Endothelial cell of umbilical vein (primary cell): ENCODE measurements at regions not wholly inside any gene's neighbourhood (a gene's known extent, or its start where the extent isn't known, plus 50 kb on each side); places are given as distances from the start of the nearest gene placed in this dataset.

Experiments used
- EZH2 ChIP-seq: IDR thresholded peaks from 2 replicates; pipeline ENCODE4 v1.6.1; 2012; ENCODE audit warnings: borderline replicate concordance, low read depth, mild to moderate bottlenecking, moderate library complexity, low read length, inconsistent platforms; ENCODE audit not compliant: severe bottlenecking
- POLR2A ChIP-seq: IDR thresholded peaks from 2 replicates; pipeline ENCODE4 v1.6.1; 2012; ENCODE audit warnings: low read depth, mild to moderate bottlenecking, control low read depth, low read length
- POLR2AphosphoS5 ChIP-seq: IDR thresholded peaks from 2 replicates; pipeline ENCODE4 v1.6.1; 2012; ENCODE audit warnings: low read depth, mild to moderate bottlenecking, control low read depth, low read length, moderate library complexity; ENCODE audit not compliant: insufficient read depth
- TF ChIP-seq, protein P1 (sequence below), 2 donors: IDR thresholded peaks; 1 replicate in 1 of 2; 2 replicates in 1 of 2; pipeline ENCODE4 v1.5.1; 2011; ENCODE audit warnings: low read length in 2 of 2, mild to moderate bottlenecking in 2 of 2, moderate library complexity in 2 of 2, control low read depth in 1 of 2, inconsistent platforms in 1 of 2, low read depth in 1 of 2; ENCODE audit not compliant: insufficient read depth in 1 of 2; ENCODE audit errors: extremely low read depth in 1 of 2

DNA sequence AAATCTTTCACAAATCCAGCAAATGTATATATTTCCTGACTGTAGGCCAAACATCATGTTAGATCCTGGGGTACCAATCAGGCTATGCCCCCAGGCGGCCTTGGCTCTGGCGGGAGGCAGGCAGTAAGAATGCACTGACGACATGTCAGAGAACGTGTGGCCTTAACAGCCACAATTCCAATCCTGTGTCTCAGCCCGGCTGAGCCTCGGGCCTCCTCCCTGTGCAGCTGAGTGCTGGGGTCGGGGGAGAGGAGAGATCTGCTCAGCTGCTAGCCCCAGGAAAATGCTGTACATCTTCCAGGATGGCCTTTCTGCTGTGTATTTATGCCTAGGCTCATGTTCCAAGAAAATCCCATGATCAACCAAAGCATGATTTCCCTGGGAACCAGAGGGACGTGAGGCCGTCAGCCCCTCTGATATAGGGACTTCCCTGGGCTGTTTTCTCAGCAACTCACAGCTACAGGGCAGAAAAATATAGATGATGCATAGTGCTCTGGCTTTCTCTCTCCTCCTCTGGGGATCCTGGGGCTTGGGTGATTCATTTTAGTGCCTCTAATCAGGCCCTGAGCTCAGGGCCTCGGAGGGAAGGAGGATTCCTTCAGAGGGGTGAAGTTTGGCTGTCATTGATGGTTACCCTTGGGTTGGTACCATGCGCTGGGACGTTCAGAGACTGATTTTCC lies 604.0 kb downstream of the HS3ST4 start:
- TF ChIP-seq POLR2A (no peak), EZH2 (no peak), POLR2AphosphoS5 (no peak)
- TF ChIP-seq, protein P1, sequence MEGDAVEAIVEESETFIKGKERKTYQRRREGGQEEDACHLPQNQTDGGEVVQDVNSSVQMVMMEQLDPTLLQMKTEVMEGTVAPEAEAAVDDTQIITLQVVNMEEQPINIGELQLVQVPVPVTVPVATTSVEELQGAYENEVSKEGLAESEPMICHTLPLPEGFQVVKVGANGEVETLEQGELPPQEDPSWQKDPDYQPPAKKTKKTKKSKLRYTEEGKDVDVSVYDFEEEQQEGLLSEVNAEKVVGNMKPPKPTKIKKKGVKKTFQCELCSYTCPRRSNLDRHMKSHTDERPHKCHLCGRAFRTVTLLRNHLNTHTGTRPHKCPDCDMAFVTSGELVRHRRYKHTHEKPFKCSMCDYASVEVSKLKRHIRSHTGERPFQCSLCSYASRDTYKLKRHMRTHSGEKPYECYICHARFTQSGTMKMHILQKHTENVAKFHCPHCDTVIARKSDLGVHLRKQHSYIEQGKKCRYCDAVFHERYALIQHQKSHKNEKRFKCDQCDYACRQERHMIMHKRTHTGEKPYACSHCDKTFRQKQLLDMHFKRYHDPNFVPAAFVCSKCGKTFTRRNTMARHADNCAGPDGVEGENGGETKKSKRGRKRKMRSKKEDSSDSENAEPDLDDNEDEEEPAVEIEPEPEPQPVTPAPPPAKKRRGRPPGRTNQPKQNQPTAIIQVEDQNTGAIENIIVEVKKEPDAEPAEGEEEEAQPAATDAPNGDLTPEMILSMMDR (IDR thresholded peaks at IDR 0.05; ENCODE audit: extremely low read depth in 1 of 2, insufficient read depth in 1 of 2, low read depth in 1 of 2, low read length in 2 of 2), result no peak
